HepG2 (cell line): ENCODE measurements at regions not wholly inside any gene's neighbourhood (a gene's known extent, or its start where the extent isn't known, plus 50 kb on each side); places are given as distances from the start of the nearest gene placed in this dataset.

Experiments used
- ATAC-seq: fragments of 200-7000 bp; cut with Tn5 transposase; 3 replicates; pipeline ENCODE4 v1.9.1; 2020; ENCODE audit warnings: mild to moderate bottlenecking, moderate library complexity
- BruUV-seq: library from RNA; stranded (reverse); fragments of 400-500 nt; replicated peaks from 2 replicates; lab custom pipeline; 2021; lab: Mats Ljungman, UMichigan
- CTCF ChIA-PET: fragments of 300-600 bp; formaldehyde crosslinking; extraction: SDS; loops from one replicate; lab custom pipeline; 2021; ENCODE audit warnings: low total read pairs, inconsistent platforms, low intra/inter-chr PET ratio; lab: Yijun Ruan, JAX
- POLR2A ChIA-PET: fragments of 350-600 bp; sonication (Branson Sonifier 250); formaldehyde crosslinking; loops from one replicate; lab custom pipeline; 2020; ENCODE audit warnings: antibody characterized with exemption, inconsistent platforms; lab: Yijun Ruan, JAX
- DNase-seq: peaks from one replicate; pipeline ENCODE4 v3.0.0-alpha.2; 2015; ENCODE audit warnings: low spot score
- FAIRE-seq: peaks from 3 replicates; lab custom pipeline; 2011; peaks lifted over from hg19 to GRCh38; lab: Jason Lieb, UNC
- H2AFZ ChIP-seq: one replicate; pipeline ENCODE4 v1.6.1; 2011; ENCODE audit warnings: low read length, inconsistent platforms
- H3K27ac ChIP-seq: fragments of 300-600 bp; 3 replicates; pipeline ENCODE4 v1.8.0; 2011; ENCODE audit warnings: mixed run types, mild to moderate bottlenecking, mixed read lengths, low read length, inconsistent platforms; ENCODE audit not compliant: insufficient read depth; ENCODE audit errors: extremely low read length
- H3K27me3 ChIP-seq, 2 experiments: fragments of 200-600 bp in 1 of 2; 2 replicates in 1 of 2; 3 replicates in 1 of 2; pipeline versions ENCODE4 v1.6.0 to v1.8.0; 2011; ENCODE audit warnings: low read length in 2 of 2, mild to moderate bottlenecking in 2 of 2, moderate library complexity in 2 of 2, inconsistent platforms in 1 of 2; ENCODE audit not compliant: insufficient read depth in 2 of 2, control insufficient read depth in 1 of 2
- H3K36me3 ChIP-seq, 2 experiments: fragments of 200-600 bp in 1 of 2; replicated peaks in 1 of 2; 2 replicates in 1 of 2; 3 replicates in 1 of 2; pipeline versions ENCODE4 v1.5.1 to v1.8.0; 2011; ENCODE audit warnings: low read length in 2 of 2, inconsistent platforms in 1 of 2; ENCODE audit not compliant: insufficient read depth in 2 of 2, control insufficient read depth in 1 of 2
- H3K4me1 ChIP-seq: 2 replicates; pipeline ENCODE4 v1.5.1; 2012; ENCODE audit warnings: low read length, inconsistent platforms; ENCODE audit not compliant: insufficient read depth
- H3K4me2 ChIP-seq: 2 replicates; pipeline ENCODE4 v1.6.0; 2011; ENCODE audit warnings: low read depth, low read length, inconsistent platforms
- H3K4me3 ChIP-seq, 3 experiments: fragments of 200-600 bp in 1 of 3; sonication (generic), shearing (Covaris generic) in 1 of 3; replicated peaks in 1 of 3; 2 replicates each; pipeline ENCODE4 v1.5.1; 2011 to 2016; ENCODE audit warnings: low read length in 3 of 3, inconsistent platforms in 2 of 3, low read depth in 2 of 3, mild to moderate bottlenecking in 2 of 3, control low read depth in 1 of 3, mixed read lengths in 1 of 3; ENCODE audit not compliant: insufficient read depth in 1 of 3
- H3K79me2 ChIP-seq: one replicate; pipeline ENCODE4 v1.6.1; 2011; ENCODE audit warnings: low read length, inconsistent platforms; ENCODE audit not compliant: insufficient read depth
- H3K9ac ChIP-seq: 2 replicates; pipeline ENCODE4 v1.6.0; 2011; ENCODE audit warnings: mild to moderate bottlenecking, low read depth, low read length, inconsistent platforms; ENCODE audit not compliant: insufficient read depth
- H3K9me3 ChIP-seq: 2 replicates; pipeline ENCODE4 v1.5.1; 2012; ENCODE audit warnings: mild to moderate bottlenecking, low read length
- H4K20me1 ChIP-seq: 2 replicates; pipeline ENCODE4 v1.6.0; 2011; ENCODE audit warnings: inconsistent platforms, mild to moderate bottlenecking, low read length, moderate library complexity; ENCODE audit not compliant: insufficient read depth
- ARID2 ChIP-seq: sonication (generic); formaldehyde crosslinking; IDR thresholded peaks from 2 replicates; pipeline ENCODE4 v1.8.1; 2022; ENCODE audit warnings: mild to moderate bottlenecking, missing genetic modification reagents, borderline replicate concordance
- ARNT2 ChIP-seq: sonication (generic); formaldehyde crosslinking; IDR thresholded peaks from 2 replicates; pipeline ENCODE4 v1.8.0; 2022; ENCODE audit warnings: mild to moderate bottlenecking, low read depth, missing genetic modification reagents, moderate library complexity
- DNMT3B ChIP-seq: conservative IDR thresholded peaks from 2 replicates; pipeline ENCODE4 v1.6.1; 2016; ENCODE audit warnings: missing biosample characterization, control low read depth
- IKZF4 ChIP-seq: sonication (generic); formaldehyde crosslinking; IDR thresholded peaks from 2 replicates; pipeline ENCODE4 v1.5.1; 2020; ENCODE audit warnings: borderline replicate concordance, mild to moderate bottlenecking, low read depth, missing genetic modification reagents; ENCODE audit errors: not compliant biosample characterization
- MBNL3 ChIP-seq: fragments of 250-450 bp; sonication (Bioruptor Pico); conservative IDR thresholded peaks from 2 replicates; pipeline ENCODE4 v1.8.0; 2022; ENCODE audit warnings: mild to moderate bottlenecking, inconsistent platforms
- MZF1 ChIP-seq: sonication (generic); formaldehyde crosslinking; IDR thresholded peaks from 2 replicates; pipeline ENCODE4 v1.8.1; 2023; ENCODE audit warnings: mild to moderate bottlenecking, missing genetic modification reagents, borderline replicate concordance
- PLRG1 ChIP-seq: fragments of 450-650 bp; conservative IDR thresholded peaks from 2 replicates; pipeline ENCODE4 v1.6.1; 2016
- ZBTB26 ChIP-seq: IDR thresholded peaks from 2 replicates; pipeline ENCODE4 v1.6.1; 2016; ENCODE audit warnings: missing compliant biosample characterization, missing genetic modification reagents, borderline replicate concordance
- ZFY ChIP-seq: sonication (generic); formaldehyde crosslinking; IDR thresholded peaks from 2 replicates; pipeline ENCODE4 v1.4.0; 2020; ENCODE audit warnings: missing genetic modification reagents
- WGBS: methylation state at CpG from one replicate; pipeline ENCODE4 v1.1.6; 2017; ENCODE audit warnings: low lambda C conversion rate; 5-methylcytosine and 5-hydroxymethylcytosine counted together
- in situ Hi-C: cut with HindIII; loops from 2 replicates; pipeline ENCODE4 v1.10.0; 2017; ENCODE audit warnings: low pct_unique_long_range_greater_than_20kb; ENCODE audit not compliant: extremely low pct_ligation_motif_present
- intact Hi-C: fragments of 100-400 bp; cut with micrococcal nuclease; formaldehyde crosslinking; loops from one replicate; pipeline ENCODE4 v1.10.0; 2022; ENCODE audit not compliant: unreplicated experiment

DNA sequence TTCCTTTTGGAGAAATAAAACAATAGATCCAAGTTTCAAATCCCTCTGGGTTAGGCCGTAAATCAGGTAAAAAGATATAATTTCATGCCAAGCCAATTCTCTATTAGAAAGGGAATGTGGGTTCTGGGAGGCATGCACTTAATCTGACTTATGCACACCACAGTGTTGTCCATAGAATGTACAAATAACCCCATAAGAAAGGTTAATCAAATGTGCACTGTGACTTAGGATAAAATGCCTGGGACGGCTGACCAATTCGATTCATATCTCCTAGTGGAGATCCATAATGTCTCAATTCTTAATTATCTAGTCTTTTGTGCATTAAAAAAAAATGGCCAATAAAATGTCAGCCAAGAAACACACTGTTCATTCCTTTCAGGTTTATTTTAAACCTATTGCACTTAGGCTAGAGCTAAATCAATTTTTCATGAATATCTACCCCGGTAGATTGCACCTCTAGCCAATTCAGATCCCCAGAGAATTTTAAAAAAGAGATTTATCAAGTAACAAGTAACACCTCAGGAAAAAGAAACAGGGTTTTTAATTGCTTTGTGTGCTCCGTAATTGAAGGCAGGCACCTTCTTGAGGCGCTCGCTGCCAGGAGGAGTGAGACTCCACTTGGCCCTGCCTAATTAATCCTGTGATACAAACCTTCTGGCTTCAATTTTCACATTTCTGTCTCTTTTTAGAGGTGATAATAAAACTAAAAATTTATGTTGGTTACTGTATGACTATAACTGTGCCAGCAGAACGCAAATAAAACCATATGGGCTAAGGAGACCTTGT is 265.1 kb downstream of the ETV1 start:
- FAIRE-seq (no peak), DNase-seq (no peak), ATAC-seq (no peak)
- Histone ChIP-seq H3K9ac (no peak overlapping the region), H3K27me3 (no peaks in the 10 kb centered on the region), H3K27ac (no peak overlapping the region), H3K4me3 (no peak overlapping the region), H3K36me3 (no peaks in the 10 kb centered on the region), H3K9me3 (peaks cover 68% of the 10 kb centered on the region), H2AFZ (no peak overlapping the region), H3K4me2 (no peak overlapping the region), H4K20me1 (no peaks in the 10 kb centered on the region), H3K4me1 (no peaks in the 10 kb centered on the region), H3K79me2 (no peaks in the 10 kb centered on the region)
- POLR2A ChIA-PET = no interaction called here
- in situ Hi-C loops (no loop called here), intact Hi-C loops (no loop called here)
- no TSS peak for BruUV-seq
- TF ChIP-seq DNMT3B (CRISPR knock-in tag) (no peak), ARNT2 (no peak), ARID2 (CRISPR knock-in tag) (no peak), ZBTB26 (CRISPR knock-in tag) (no peak), IKZF4 (CRISPR knock-in tag) (no peak), MZF1 (CRISPR knock-in tag) (no peak), PLRG1 (no peak), ZFY (no peak), MBNL3 (no peak)
- WGBS = 31% methylated on average over 8 of the region's 8 CpGs
- CTCF ChIA-PET = no interaction called here
